ENCODE measurements at regions not wholly inside any gene's neighbourhood (a gene's known extent, or its start where the extent isn't known, plus 50 kb on each side); places are given as distances from the start of the nearest gene placed in this dataset.
A peak's percentile ranks its signal among the peaks of the same experiment; 100 is the strongest.

DNA sequence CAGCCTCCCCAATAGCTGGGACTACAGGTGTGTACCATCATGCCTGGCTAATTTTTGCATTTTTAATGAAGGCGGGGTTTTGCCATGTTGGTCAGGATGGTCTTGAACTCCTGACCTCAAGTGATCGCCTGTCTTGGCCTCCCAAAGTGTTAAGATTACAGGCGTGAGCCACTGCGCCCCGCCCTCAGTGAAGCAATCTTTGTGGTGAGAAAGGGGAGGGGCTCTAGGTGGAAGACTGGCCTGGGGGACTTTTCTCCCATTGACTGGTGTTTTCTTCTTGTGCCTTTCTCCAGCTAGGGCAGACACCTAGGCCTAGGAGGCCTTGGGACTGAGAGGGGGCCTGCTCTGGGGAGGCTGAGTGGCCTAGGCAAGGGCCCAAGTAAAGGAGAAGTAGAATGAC is 84.1 kb downstream of the DNAAF9 start:
- no peak overlapping the region for H3K4me3 Mint-ChIP-seq (ENCODE audit: unreplicated experiment)
- TF ChIP-seq, protein P1, sequence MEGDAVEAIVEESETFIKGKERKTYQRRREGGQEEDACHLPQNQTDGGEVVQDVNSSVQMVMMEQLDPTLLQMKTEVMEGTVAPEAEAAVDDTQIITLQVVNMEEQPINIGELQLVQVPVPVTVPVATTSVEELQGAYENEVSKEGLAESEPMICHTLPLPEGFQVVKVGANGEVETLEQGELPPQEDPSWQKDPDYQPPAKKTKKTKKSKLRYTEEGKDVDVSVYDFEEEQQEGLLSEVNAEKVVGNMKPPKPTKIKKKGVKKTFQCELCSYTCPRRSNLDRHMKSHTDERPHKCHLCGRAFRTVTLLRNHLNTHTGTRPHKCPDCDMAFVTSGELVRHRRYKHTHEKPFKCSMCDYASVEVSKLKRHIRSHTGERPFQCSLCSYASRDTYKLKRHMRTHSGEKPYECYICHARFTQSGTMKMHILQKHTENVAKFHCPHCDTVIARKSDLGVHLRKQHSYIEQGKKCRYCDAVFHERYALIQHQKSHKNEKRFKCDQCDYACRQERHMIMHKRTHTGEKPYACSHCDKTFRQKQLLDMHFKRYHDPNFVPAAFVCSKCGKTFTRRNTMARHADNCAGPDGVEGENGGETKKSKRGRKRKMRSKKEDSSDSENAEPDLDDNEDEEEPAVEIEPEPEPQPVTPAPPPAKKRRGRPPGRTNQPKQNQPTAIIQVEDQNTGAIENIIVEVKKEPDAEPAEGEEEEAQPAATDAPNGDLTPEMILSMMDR (IDR thresholded peaks at IDR 0.05) = no peak
- no peaks in the 10 kb centered on the region for H3K4me1 Mint-ChIP-seq (ENCODE audit: low read depth)
- no peak overlapping the region for H3K27ac Mint-ChIP-seq (ENCODE audit: unreplicated experiment)
- H3K36me3 Mint-ChIP-seq (ENCODE audit: low read depth) = peaks cover 19% of the 10 kb centered on the region
- no peaks in the 10 kb centered on the region for H3K27me3 Mint-ChIP-seq (ENCODE audit: low read depth)
- H3K9me3 Mint-ChIP-seq (ENCODE audit: low read depth) = no peaks in the 10 kb centered on the region
- DNase-seq (ENCODE audit: low spot score) = no peak

DNA sequence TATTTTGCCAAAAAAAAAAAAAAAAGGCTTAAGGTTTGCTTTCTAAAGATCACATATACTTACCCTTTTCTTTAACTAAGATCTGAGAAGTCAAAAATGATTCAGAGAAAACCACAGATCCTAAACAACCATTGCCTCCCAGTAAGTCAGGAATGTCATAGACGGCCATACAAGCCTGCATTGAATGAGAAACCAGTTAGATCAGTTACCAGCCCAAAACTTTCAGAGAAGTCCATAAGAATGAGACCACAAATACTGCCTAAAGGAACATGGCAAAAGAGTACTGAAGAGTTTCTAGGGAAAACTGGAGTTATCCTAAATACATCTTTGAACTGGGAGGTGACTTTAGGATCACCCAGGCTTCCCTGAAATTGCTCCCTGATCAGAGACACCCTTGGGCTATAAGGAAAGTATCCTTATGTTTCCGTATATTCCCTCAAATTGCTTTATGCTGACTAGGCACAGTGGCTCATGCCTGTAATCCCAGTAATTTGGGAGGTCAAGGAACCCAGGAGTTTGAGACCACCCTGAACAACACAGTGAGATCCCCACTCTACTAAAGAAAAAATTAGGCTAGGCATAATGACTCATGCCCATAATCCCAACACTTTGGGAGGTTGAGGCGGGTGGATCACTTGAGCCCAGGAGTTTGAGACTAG is 79.4 kb upstream of the SLC4A11 start:
- no peaks in the 10 kb centered on the region for H3K9me3 Mint-ChIP-seq (ENCODE audit: low read depth)
- H3K36me3 Mint-ChIP-seq (ENCODE audit: low read depth) = peaks cover 21% of the 10 kb centered on the region
- TF ChIP-seq, protein P1 (IDR thresholded peaks at IDR 0.05) = no peak
- DNase-seq (ENCODE audit: low spot score) = no peak
- peaks cover 31% of the 10 kb centered on the region for H3K4me1 Mint-ChIP-seq (ENCODE audit: low read depth)
- no peak overlapping the region for H3K4me3 Mint-ChIP-seq (ENCODE audit: unreplicated experiment)
- no peaks in the 10 kb centered on the region for H3K27me3 Mint-ChIP-seq (ENCODE audit: low read depth)
- peak overlapping the region; percentile 61 for H3K27ac Mint-ChIP-seq (ENCODE audit: unreplicated experiment)

DNA sequence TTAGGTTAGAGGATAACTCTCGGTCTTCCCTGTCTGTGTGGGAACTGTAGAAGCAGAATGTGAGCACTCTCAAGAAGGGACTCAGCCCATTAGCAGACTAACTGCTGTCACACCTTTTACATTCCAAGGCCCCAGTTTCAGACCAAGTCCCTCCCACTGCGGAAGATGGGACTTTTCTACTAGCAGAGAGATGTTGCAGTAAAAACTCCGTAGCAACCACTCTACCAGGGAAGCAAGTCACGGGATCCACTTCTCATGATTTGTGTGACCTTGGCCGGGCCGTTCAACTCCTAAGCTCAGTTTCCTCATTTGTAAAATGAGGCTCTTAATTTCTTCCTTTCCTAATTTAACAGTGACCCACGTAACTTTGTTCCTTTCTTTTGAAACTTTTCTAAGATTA is 77.1 kb upstream of the SLC4A11 start:
- Mint-ChIP-seq H3K4me1 (ENCODE audit: low read depth) (peaks cover 49% of the 10 kb centered on the region), H3K36me3 (ENCODE audit: low read depth) (peaks cover 17% of the 10 kb centered on the region), H3K27me3 (ENCODE audit: low read depth) (no peaks in the 10 kb centered on the region), H3K4me3 (ENCODE audit: unreplicated experiment) (no peak overlapping the region), H3K27ac (ENCODE audit: unreplicated experiment) (peak overlapping the region; percentile 24), H3K9me3 (ENCODE audit: low read depth) (no peaks in the 10 kb centered on the region)
- TF ChIP-seq, protein P1 (IDR thresholded peaks at IDR 0.05) = no peak
- no peak for DNase-seq (ENCODE audit: low spot score)

DNA sequence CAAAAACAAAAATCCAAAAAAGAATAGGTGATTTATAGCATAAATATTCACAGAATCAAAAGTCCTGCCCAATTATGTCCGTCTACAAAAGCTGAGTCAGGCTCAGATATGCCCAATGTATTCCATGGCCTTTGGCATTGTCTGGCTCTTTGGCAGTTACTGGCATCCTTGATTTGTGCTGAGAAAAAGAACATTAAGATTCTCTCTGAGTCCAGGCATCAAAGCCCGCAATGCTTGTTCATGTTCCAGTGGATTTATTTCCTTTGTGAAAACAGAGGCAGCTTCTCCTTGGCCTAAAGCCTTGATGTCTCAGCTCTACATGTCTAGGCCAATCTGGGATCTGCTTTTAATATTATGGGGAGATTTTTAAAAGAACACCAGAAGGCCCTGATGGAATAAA is 76.1 kb upstream of the SLC4A11 start:
- Mint-ChIP-seq H3K27me3 (ENCODE audit: low read depth) (no peaks in the 10 kb centered on the region), H3K4me3 (ENCODE audit: unreplicated experiment) (no peak overlapping the region), H3K4me1 (ENCODE audit: low read depth) (peaks cover 50% of the 10 kb centered on the region), H3K9me3 (ENCODE audit: low read depth) (no peaks in the 10 kb centered on the region), H3K36me3 (ENCODE audit: low read depth) (peaks cover 17% of the 10 kb centered on the region), H3K27ac (ENCODE audit: unreplicated experiment) (peak overlapping the region; percentile 86)
- TF ChIP-seq, protein P1 (IDR thresholded peaks at IDR 0.05) = no peak
- no peak for DNase-seq (ENCODE audit: low spot score)

DNA sequence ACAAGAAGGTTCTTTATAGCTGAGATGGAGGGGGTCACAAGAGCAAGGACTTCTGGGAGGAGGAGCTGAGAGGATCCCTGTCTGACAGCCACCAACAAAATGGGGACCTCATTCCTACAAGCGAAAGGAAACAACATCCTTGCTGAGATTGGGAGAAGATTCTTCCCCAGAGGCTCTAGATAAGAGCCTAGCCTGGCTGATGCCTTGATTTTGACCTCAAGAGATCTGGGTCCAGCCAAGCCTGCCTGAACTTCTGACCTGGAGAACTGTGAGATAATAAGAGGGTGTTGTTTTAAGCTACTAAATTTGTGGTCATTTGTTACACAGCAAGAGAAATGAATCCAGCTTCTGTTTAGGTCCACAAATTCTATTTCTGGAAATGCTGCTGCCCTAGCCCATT is 75.4 kb upstream of the SLC4A11 start:
- H3K27me3 Mint-ChIP-seq (ENCODE audit: low read depth) = no peaks in the 10 kb centered on the region
- H3K4me1 Mint-ChIP-seq (ENCODE audit: low read depth) = peaks cover 55% of the 10 kb centered on the region
- no peaks in the 10 kb centered on the region for H3K9me3 Mint-ChIP-seq (ENCODE audit: low read depth)
- H3K27ac Mint-ChIP-seq (ENCODE audit: unreplicated experiment) = peak overlapping the region; percentile 93
- no peak for DNase-seq (ENCODE audit: low spot score)
- peaks cover 20% of the 10 kb centered on the region for H3K36me3 Mint-ChIP-seq (ENCODE audit: low read depth)
- H3K4me3 Mint-ChIP-seq (ENCODE audit: unreplicated experiment) = no peak overlapping the region
- TF ChIP-seq, protein P1 (IDR thresholded peaks at IDR 0.05) = no peak
